Astrocyte (in vitro differentiated cells and primary cell): ENCODE measurements at regions not wholly inside any gene's neighbourhood (a gene's known extent, or its start where the extent isn't known, plus 50 kb on each side); places are given as distances from the start of the nearest gene placed in this dataset.

Source experiments
- CTCF ChIP-seq: IDR thresholded peaks from 2 replicates; pipeline ENCODE4 v1.5.1; 2011; ENCODE audit warnings: low read depth, mild to moderate bottlenecking, inconsistent platforms, low read length, moderate library complexity; ENCODE audit not compliant: insufficient read depth
- EZH2 ChIP-seq: IDR thresholded peaks from 2 replicates; pipeline ENCODE4 v1.6.1; 2012; ENCODE audit warnings: mild to moderate bottlenecking, low read length, inconsistent platforms; ENCODE audit not compliant: insufficient read depth

GRCh38 chr16:51952500-51952899, 594.4 kb downstream of the TOX3 start:
- TF ChIP-seq EZH2 (no peak), CTCF (no peak)
